ENCODE measurements at regions not wholly inside any gene's neighbourhood (a gene's known extent, or its start where the extent isn't known, plus 50 kb on each side); places are given as distances from the start of the nearest gene placed in this dataset.

GRCh38 chr2:47664817-47665216 lies 94.0 kb upstream of the KCNK12 start:
- TF ChIP-seq EZH2 (IDR thresholded peaks at IDR 0.05; ENCODE audit: low read length, missing control alignments), result no peak
- peak in 1 of 2 donors; percentile 9 for TF ChIP-seq CTCF (conservative IDR thresholded peaks at IDR 0.05 in 1 of 2, IDR thresholded peaks at IDR 0.05 in 1 of 2; ENCODE audit: low read depth in 1 of 2, low read length in 2 of 2)

Data from fibroblast of lung (primary cell).